GM21737 (cell line): ENCODE measurements at regions not wholly inside any gene's neighbourhood (a gene's known extent, or its start where the extent isn't known, plus 50 kb on each side); places are given as distances from the start of the nearest gene placed in this dataset.

Experiments used
- ATAC-seq: cut with Tn5 transposase; IDR thresholded peaks from one replicate; pipeline ENCODE4 v1.9.1; 2021; ENCODE audit warnings: mild to moderate bottlenecking, moderate library complexity; ENCODE audit not compliant: unreplicated experiment

DNA sequence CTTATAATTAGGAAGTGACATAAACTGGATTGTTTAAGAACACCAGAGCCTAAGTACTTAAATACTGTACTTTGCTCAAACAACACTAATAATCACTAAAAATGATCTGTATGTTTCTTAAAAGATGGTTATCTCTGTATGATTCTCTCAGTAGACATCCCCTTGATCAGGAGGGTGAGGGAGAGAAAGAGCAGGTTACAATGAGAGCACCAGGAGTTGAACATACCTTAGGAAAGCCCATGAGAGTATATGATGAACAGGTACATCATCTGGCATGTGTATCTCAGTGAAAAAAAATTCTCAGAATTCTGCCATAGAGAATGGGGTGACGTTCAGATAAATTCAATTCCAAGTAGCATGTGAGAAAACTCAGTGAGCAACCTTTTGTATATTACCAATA is 59.9 kb upstream of the IL2 start:
- ATAC-seq = no peak

DNA sequence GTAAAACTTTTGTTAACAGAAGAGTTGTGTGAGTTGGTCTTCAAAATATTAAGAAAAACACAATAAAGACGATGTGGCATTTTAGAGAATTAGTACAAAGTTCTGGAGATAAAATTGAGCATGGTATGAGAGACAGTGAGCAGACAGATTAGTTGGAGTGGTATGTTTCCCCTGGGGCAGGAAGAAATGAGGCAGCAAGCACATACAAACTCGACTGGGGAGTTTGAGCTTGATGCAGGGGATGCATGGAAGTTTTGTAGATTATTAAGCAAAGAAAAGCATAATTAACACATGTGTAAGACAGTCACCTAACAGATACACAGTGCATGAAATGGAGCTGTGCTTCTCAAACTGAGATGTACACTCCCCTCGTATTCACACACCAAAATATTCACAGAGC is 58.1 kb upstream of the IL2 start:
- no peak for ATAC-seq

DNA sequence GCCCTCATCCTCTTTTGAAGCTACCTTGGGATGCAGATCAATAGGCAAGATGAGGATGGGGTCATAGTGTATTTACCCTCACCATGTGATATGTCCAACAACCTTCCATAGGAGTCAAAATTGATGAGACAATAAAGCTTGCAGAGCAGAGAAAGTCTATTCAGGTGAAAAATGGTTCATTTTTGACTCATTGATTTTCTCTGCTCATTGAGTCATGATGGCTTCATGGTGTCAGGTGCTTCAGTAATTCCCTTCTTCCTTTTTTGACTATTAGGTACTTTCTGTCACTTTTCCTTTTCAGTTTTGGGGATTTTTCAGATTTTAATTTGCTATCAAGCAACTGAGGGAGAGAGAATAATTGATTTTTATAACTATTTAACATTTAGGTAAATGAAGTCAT is 55.9 kb upstream of the IL2 start:
- ATAC-seq = no peak

DNA sequence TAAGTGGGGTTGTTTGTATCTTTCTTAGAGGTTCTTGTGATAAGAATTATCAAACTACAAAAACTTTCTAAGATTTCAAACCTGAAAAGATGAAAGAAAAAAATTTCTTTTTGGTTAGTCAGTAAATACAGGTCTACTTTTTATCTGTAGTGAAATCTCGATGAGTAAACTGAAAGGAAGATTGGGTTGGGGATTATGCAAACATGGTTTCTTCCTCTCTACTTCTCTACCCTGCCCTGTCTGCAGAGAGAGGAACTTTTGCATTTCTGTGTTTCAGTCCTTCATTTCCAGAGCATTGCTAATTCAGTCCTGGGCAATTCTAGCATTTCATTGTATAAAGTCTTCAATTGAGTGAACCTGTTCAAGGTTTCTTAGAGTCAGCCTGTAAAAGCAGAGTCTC is 51.6 kb upstream of the IL2 start:
- no peak for ATAC-seq
